GM23338 (cell line): ENCODE measurements at regions not wholly inside any gene's neighbourhood (a gene's known extent, or its start where the extent isn't known, plus 50 kb on each side); places are given as distances from the start of the nearest gene placed in this dataset.

Experiments
- EZH2 ChIP-seq: fragments of 200-600 bp; sonication (generic); IDR thresholded peaks from one replicate; pipeline ENCODE4 v1.8.0; 2017; ENCODE audit warnings: antibody characterized with exemption, mild to moderate bottlenecking, low read depth; ENCODE audit not compliant: unreplicated experiment
- EZH2phosphoT487 ChIP-seq: fragments of 200-600 bp; sonication (generic); IDR thresholded peaks from one replicate; pipeline ENCODE4 v1.8.1; 2018; ENCODE audit warnings: antibody characterized with exemption; ENCODE audit not compliant: unreplicated experiment
- POLR2AphosphoS5 ChIP-seq: IDR thresholded peaks from 2 replicates; pipeline ENCODE4 v1.6.1; 2016; ENCODE audit warnings: antibody characterized with exemption, low read depth
- STAT1 ChIP-seq: IDR thresholded peaks from one replicate; pipeline ENCODE4 v1.6.1; 2016; ENCODE audit warnings: antibody characterized with exemption; ENCODE audit not compliant: unreplicated experiment
- TF ChIP-seq, protein P1 (sequence below), 2 experiments: fragments of 200-600 bp in 1 of 2; sonication (generic) in 1 of 2; conservative IDR thresholded peaks; 2 replicates each; pipeline versions ENCODE4 v1.5.1 to v1.6.1; 2016 to 2017; ENCODE audit warnings: antibody characterized with exemption in 2 of 2, low read depth in 2 of 2, mild to moderate bottlenecking in 2 of 2, moderate library complexity in 1 of 2

DNA sequence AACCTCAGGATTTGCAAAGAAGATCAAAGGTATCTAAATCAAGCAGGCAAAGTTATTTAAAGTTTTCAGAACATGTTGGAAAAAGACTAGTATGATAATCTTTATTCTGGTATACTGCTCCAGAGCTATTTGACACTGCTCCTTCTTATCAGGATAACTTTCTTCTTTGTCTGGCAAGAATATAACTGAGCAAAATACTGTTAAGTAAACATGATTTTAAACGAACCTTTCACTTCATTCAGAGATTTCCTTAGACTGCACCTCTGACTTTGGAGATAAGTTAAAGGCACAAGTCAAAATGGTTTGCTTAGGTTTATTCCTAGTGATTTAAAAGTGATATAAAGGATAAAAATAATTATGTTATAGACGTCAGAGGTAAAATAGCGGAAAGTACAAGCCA is 103.9 kb upstream of the CCDC190 start:
- no peak for TF ChIP-seq EZH2
- TF ChIP-seq, protein P1, sequence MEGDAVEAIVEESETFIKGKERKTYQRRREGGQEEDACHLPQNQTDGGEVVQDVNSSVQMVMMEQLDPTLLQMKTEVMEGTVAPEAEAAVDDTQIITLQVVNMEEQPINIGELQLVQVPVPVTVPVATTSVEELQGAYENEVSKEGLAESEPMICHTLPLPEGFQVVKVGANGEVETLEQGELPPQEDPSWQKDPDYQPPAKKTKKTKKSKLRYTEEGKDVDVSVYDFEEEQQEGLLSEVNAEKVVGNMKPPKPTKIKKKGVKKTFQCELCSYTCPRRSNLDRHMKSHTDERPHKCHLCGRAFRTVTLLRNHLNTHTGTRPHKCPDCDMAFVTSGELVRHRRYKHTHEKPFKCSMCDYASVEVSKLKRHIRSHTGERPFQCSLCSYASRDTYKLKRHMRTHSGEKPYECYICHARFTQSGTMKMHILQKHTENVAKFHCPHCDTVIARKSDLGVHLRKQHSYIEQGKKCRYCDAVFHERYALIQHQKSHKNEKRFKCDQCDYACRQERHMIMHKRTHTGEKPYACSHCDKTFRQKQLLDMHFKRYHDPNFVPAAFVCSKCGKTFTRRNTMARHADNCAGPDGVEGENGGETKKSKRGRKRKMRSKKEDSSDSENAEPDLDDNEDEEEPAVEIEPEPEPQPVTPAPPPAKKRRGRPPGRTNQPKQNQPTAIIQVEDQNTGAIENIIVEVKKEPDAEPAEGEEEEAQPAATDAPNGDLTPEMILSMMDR (conservative IDR thresholded peaks at IDR 0.05; ENCODE audit: low read depth in 2 of 2), result no peak
- TF ChIP-seq POLR2AphosphoS5, result no peak
- no peak for TF ChIP-seq EZH2phosphoT487
- no peak for TF ChIP-seq STAT1
